ENCODE measurements at regions not wholly inside any gene's neighbourhood (a gene's known extent, or its start where the extent isn't known, plus 50 kb on each side); places are given as distances from the start of the nearest gene placed in this dataset.

GRCh38 chr9:596703-597102 lies 244.8 kb upstream of the DMRT1 start:
- no peak for TF ChIP-seq EZH2phosphoT487 (IDR thresholded peaks at IDR 0.05; ENCODE audit: borderline replicate concordance)
- TF ChIP-seq, protein P1, sequence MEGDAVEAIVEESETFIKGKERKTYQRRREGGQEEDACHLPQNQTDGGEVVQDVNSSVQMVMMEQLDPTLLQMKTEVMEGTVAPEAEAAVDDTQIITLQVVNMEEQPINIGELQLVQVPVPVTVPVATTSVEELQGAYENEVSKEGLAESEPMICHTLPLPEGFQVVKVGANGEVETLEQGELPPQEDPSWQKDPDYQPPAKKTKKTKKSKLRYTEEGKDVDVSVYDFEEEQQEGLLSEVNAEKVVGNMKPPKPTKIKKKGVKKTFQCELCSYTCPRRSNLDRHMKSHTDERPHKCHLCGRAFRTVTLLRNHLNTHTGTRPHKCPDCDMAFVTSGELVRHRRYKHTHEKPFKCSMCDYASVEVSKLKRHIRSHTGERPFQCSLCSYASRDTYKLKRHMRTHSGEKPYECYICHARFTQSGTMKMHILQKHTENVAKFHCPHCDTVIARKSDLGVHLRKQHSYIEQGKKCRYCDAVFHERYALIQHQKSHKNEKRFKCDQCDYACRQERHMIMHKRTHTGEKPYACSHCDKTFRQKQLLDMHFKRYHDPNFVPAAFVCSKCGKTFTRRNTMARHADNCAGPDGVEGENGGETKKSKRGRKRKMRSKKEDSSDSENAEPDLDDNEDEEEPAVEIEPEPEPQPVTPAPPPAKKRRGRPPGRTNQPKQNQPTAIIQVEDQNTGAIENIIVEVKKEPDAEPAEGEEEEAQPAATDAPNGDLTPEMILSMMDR (conservative IDR thresholded peaks at IDR 0.05; ENCODE audit: low read length): no peak
- H4K20me1 ChIP-seq (ENCODE audit: insufficient read depth, low read length, poor library complexity, severe bottlenecking): no peaks in the 10 kb centered on the region
- no peak overlapping the region for H2AFZ ChIP-seq (ENCODE audit: low read length)
- H3K27me3 ChIP-seq (ENCODE audit: insufficient read depth, low read length, poor library complexity, severe bottlenecking): no peaks in the 10 kb centered on the region
- no peaks in the 10 kb centered on the region for H3K9me2 ChIP-seq (replicated peaks; ENCODE audit: low read depth, low read length)
- H3K9me3 ChIP-seq (ENCODE audit: insufficient read depth, low read depth, low read length): no peaks in the 10 kb centered on the region
- no peak overlapping the region for H3K4me3 ChIP-seq (ENCODE audit: low read length, poor library complexity, severe bottlenecking)
- H3K9ac ChIP-seq (ENCODE audit: low read depth, low read length, poor library complexity, severe bottlenecking): no peak overlapping the region
- H3K79me2 ChIP-seq (ENCODE audit: insufficient read depth, low read length): no peaks in the 10 kb centered on the region
- H3F3A ChIP-seq (ENCODE audit: low read depth): no peaks in the 10 kb centered on the region
- H3K36me3 ChIP-seq (ENCODE audit: insufficient read depth, low read length): no peaks in the 10 kb centered on the region
- no peaks in the 10 kb centered on the region for H3K4me1 ChIP-seq (ENCODE audit: insufficient read depth, low read length, poor library complexity, severe bottlenecking)
- H3K4me2 ChIP-seq (ENCODE audit: low read depth, low read length, poor library complexity, severe bottlenecking): no peak overlapping the region

- Histone ChIP-seq H3K27me3 (ENCODE audit: insufficient read depth, low read length, poor library complexity, severe bottlenecking) (no peaks in the 10 kb centered on the region), H4K20me1 (ENCODE audit: insufficient read depth, low read length, poor library complexity, severe bottlenecking) (no peaks in the 10 kb centered on the region), H3F3A (ENCODE audit: low read depth) (no peaks in the 10 kb centered on the region), H3K9me2 (replicated peaks; ENCODE audit: low read depth, low read length) (no peaks in the 10 kb centered on the region), H3K9ac (ENCODE audit: low read depth, low read length, poor library complexity, severe bottlenecking) (no peak overlapping the region), H3K79me2 (ENCODE audit: insufficient read depth, low read length) (no peaks in the 10 kb centered on the region), H3K4me2 (ENCODE audit: low read depth, low read length, poor library complexity, severe bottlenecking) (no peak overlapping the region), H3K4me1 (ENCODE audit: insufficient read depth, low read length, poor library complexity, severe bottlenecking) (no peaks in the 10 kb centered on the region), H3K36me3 (ENCODE audit: insufficient read depth, low read length) (no peaks in the 10 kb centered on the region), H3K9me3 (ENCODE audit: insufficient read depth, low read depth, low read length) (no peaks in the 10 kb centered on the region), H2AFZ (ENCODE audit: low read length) (no peak overlapping the region), H3K4me3 (ENCODE audit: low read length, poor library complexity, severe bottlenecking) (no peak overlapping the region)
- TF ChIP-seq, protein P1 (conservative IDR thresholded peaks at IDR 0.05; ENCODE audit: low read length): no peak
- TF ChIP-seq EZH2phosphoT487 (IDR thresholded peaks at IDR 0.05; ENCODE audit: borderline replicate concordance): no peak
Observed at GRCh38 chr9:600006-600405, 241.5 kb upstream of the DMRT1 start.

- Histone ChIP-seq H3K4me3 (ENCODE audit: low read length, poor library complexity, severe bottlenecking) (no peak overlapping the region), H3K4me1 (ENCODE audit: insufficient read depth, low read length, poor library complexity, severe bottlenecking) (no peaks in the 10 kb centered on the region), H4K20me1 (ENCODE audit: insufficient read depth, low read length, poor library complexity, severe bottlenecking) (no peaks in the 10 kb centered on the region), H3K9me2 (replicated peaks; ENCODE audit: low read depth, low read length) (no peaks in the 10 kb centered on the region), H3K9ac (ENCODE audit: low read depth, low read length, poor library complexity, severe bottlenecking) (no peak overlapping the region), H3K36me3 (ENCODE audit: insufficient read depth, low read length) (no peaks in the 10 kb centered on the region), H3K9me3 (ENCODE audit: insufficient read depth, low read depth, low read length) (no peaks in the 10 kb centered on the region), H3K79me2 (ENCODE audit: insufficient read depth, low read length) (no peaks in the 10 kb centered on the region), H2AFZ (ENCODE audit: low read length) (no peak overlapping the region), H3K4me2 (ENCODE audit: low read depth, low read length, poor library complexity, severe bottlenecking) (no peak overlapping the region), H3K27me3 (ENCODE audit: insufficient read depth, low read length, poor library complexity, severe bottlenecking) (no peaks in the 10 kb centered on the region), H3F3A (ENCODE audit: low read depth) (no peaks in the 10 kb centered on the region)
- TF ChIP-seq EZH2phosphoT487 (IDR thresholded peaks at IDR 0.05; ENCODE audit: borderline replicate concordance): no peak
- TF ChIP-seq, protein P1 (conservative IDR thresholded peaks at IDR 0.05; ENCODE audit: low read length): no peak
Observed at GRCh38 chr9:602716-603115, 238.8 kb upstream of the DMRT1 start.
